HCT116 (cell line): ENCODE measurements at regions not wholly inside any gene's neighbourhood (a gene's known extent, or its start where the extent isn't known, plus 50 kb on each side); places are given as distances from the start of the nearest gene placed in this dataset.

Experiments used
- ATAC-seq: fragments of 200-7000 bp; cut with Tn5 transposase; 2 replicates; pipeline ENCODE4 v1.9.1; 2020; ENCODE audit warnings: mild to moderate bottlenecking, moderate library complexity
- BruUV-seq: library from RNA; stranded (reverse); fragments of 400-500 nt; replicated peaks from 2 replicates; lab custom pipeline; 2021; lab: Mats Ljungman, UMichigan
- CTCF ChIA-PET: fragments of 300-600 bp; sonication (Branson Sonifier 250); formaldehyde crosslinking; loops from one replicate; lab custom pipeline; 2021; ENCODE audit warnings: antibody characterized with exemption; lab: Charles Lee
- POLR2A ChIA-PET: fragments of 300-600, 350-600 bp; sonication (Branson Sonifier 250); formaldehyde crosslinking; loops from one replicate; lab custom pipeline; 2021; ENCODE audit warnings: antibody characterized with exemption; lab: Charles Lee
- RAD21 ChIA-PET, 2 experiments: fragments of 300-600 bp; sonication (Branson Sonifier 250); formaldehyde crosslinking; loops; one replicate each; lab custom pipeline; 2023; ENCODE audit warnings: low total read pairs in 2 of 2; ENCODE audit not compliant: uncharacterized antibody in 2 of 2, unreplicated experiment in 2 of 2, low non-redundant PET in 1 of 2; lab: Charles Lee
- DNase-seq: peaks from one replicate; pipeline ENCODE4 v3.0.0-alpha.2; 2010; ENCODE audit warnings: low read depth, low spot score
- H2AFZ ChIP-seq: fragments of 200-600 bp; shearing (Covaris generic), sonication (generic); 2 replicates; pipeline ENCODE4 v1.6.1; 2017; ENCODE audit warnings: low read depth, mixed run types, mixed read lengths, antibody characterized with exemption, low read length; ENCODE audit not compliant: poor library complexity, severe bottlenecking
- H3K27ac ChIP-seq: 2 replicates; pipeline ENCODE4 v1.5.1; 2012; ENCODE audit warnings: low read depth, low read length
- H3K27me3 ChIP-seq: fragments of 200-600 bp; sonication (generic); 2 replicates; pipeline ENCODE4 v1.6.1; 2016; ENCODE audit warnings: mixed run types, low read length, mixed read lengths; ENCODE audit not compliant: insufficient read depth
- H3K36me3 ChIP-seq, 2 experiments: fragments of 200-500 bp in 1 of 2; fragments of 200-600 bp in 1 of 2; sonication (Bioruptor generic) in 1 of 2; sonication (generic) in 1 of 2; 2 replicates each; pipeline versions ENCODE4 v1.5.1 to v1.6.1; 2014 to 2016; ENCODE audit warnings: low read length in 2 of 2, inconsistent platforms in 1 of 2, mixed read lengths in 1 of 2, mixed run types in 1 of 2; ENCODE audit not compliant: insufficient read depth in 2 of 2, control insufficient read depth in 1 of 2
- H3K4me1 ChIP-seq, 2 experiments: fragments of 200-600 bp in 1 of 2; sonication (generic) in 1 of 2; 2 replicates each; pipeline versions ENCODE4 v1.5.1 to v1.6.1; 2012 to 2017; ENCODE audit warnings: low read length in 2 of 2, inconsistent platforms in 1 of 2, mild to moderate bottlenecking in 1 of 2, mixed read lengths in 1 of 2, mixed run types in 1 of 2, moderate library complexity in 1 of 2; ENCODE audit not compliant: insufficient read depth in 2 of 2, control insufficient read depth in 1 of 2
- H3K4me2 ChIP-seq: fragments of 200-600 bp; sonication (generic); 2 replicates; pipeline ENCODE4 v1.6.1; 2017; ENCODE audit warnings: mixed run types, low read length, mixed read lengths
- H3K4me3 ChIP-seq, 2 experiments: fragments of 200-600 bp in 1 of 2; sonication (generic) in 1 of 2; replicated peaks in 1 of 2; 2 replicates each; pipeline ENCODE4 v1.5.1; 2011 to 2016; ENCODE audit warnings: low read length in 2 of 2, control low read depth in 1 of 2, low read depth in 1 of 2, mild to moderate bottlenecking in 1 of 2, mixed read lengths in 1 of 2, mixed run types in 1 of 2
- H3K79me2 ChIP-seq: fragments of 200-600 bp; sonication (generic); 2 replicates; pipeline ENCODE4 v1.6.1; 2017; ENCODE audit warnings: mild to moderate bottlenecking, mixed run types, low read length, moderate library complexity, mixed read lengths; ENCODE audit not compliant: insufficient read depth
- H3K9ac ChIP-seq: fragments of 200-600 bp; sonication (generic); 2 replicates; pipeline ENCODE4 v1.6.1; 2016; ENCODE audit warnings: low read length, mixed read lengths
- H3K9me2 ChIP-seq: fragments of 200-600 bp; sonication (generic), shearing (Covaris generic); 2 replicates; pipeline ENCODE4 v1.6.1; 2017; ENCODE audit warnings: mixed run types, mild to moderate bottlenecking, moderate library complexity; ENCODE audit not compliant: insufficient read depth
- H3K9me3 ChIP-seq, 2 experiments: fragments of 200-500 bp in 1 of 2; fragments of 200-600 bp in 1 of 2; sonication (Bioruptor generic) in 1 of 2; sonication (generic) in 1 of 2; 2 replicates each; pipeline ENCODE4 v1.6.1; 2014 to 2017; ENCODE audit warnings: low read length in 2 of 2, mixed read lengths in 2 of 2, inconsistent platforms in 1 of 2, low read depth in 1 of 2, mild to moderate bottlenecking in 1 of 2, mixed run types in 1 of 2, moderate library complexity in 1 of 2; ENCODE audit not compliant: control insufficient read depth in 1 of 2, insufficient read depth in 1 of 2
- H4K20me1 ChIP-seq: fragments of 200-600 bp; sonication (generic), shearing (Covaris generic); 2 replicates; pipeline ENCODE4 v1.6.1; 2017; ENCODE audit warnings: mixed run types, mild to moderate bottlenecking, moderate library complexity; ENCODE audit not compliant: insufficient read depth
- EGR1 ChIP-seq: IDR thresholded peaks from 2 replicates; pipeline ENCODE4 v1.6.1; 2012; ENCODE audit warnings: low read depth
- intact Hi-C: fragments of 100-400 bp; cut with micrococcal nuclease; formaldehyde crosslinking; loops from 2 replicates; pipeline ENCODE4 v1.10.0; 2022
- TF ChIP-seq, protein P1 (sequence below): IDR thresholded peaks from 2 replicates; pipeline ENCODE4 v1.6.1; 2012
- TF ChIP-seq, protein P2 (sequence below): IDR thresholded peaks from 2 replicates; pipeline ENCODE4 v1.6.1; 2011; ENCODE audit warnings: mild to moderate bottlenecking, low read length, moderate library complexity; ENCODE audit not compliant: insufficient replicate concordance; ENCODE audit errors: extremely low read depth

DNA sequence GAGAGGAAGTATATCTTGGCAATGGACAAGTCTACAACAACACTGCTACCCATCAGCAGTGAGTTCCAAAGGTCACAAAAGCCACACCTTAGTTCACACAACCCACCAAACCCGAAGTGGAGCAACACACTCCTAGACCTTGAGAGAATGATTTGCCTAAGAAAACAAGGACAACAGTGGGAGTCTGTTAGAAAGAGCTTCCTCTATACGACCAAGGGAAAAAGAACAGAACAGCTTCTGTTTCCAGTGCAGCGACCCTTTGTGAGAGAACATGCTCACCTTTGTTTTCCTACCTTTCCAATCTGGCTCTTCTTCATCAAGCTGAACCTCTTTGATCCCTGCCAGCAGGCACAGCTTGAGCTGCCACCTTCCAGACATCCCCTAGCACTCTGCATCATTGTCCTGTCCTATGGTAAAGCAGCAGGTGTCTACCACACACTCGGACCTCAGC, 56.7 kb upstream of the PALMD start:
- Histone ChIP-seq H3K27ac (no peak overlapping the region), H3K36me3 (no peaks in the 10 kb centered on the region), H3K4me2 (no peak overlapping the region), H3K9me3 (no peaks in the 10 kb centered on the region), H3K4me3 (no peak overlapping the region), H3K9ac (no peak overlapping the region), H3K79me2 (no peaks in the 10 kb centered on the region), H3K27me3 (no peaks in the 10 kb centered on the region), H4K20me1 (no peaks in the 10 kb centered on the region), H3K9me2 (no peaks in the 10 kb centered on the region), H3K4me1 (no peaks in the 10 kb centered on the region), H2AFZ (no peak overlapping the region)
- DNase-seq (no peak), ATAC-seq (no peak)
- ChIA-PET POLR2A (no interaction called here), CTCF (no interaction called here), RAD21 (no interaction called here)
- intact Hi-C loops: no loop called here
- BruUV-seq: no TSS peak
- TF ChIP-seq, protein P1, sequence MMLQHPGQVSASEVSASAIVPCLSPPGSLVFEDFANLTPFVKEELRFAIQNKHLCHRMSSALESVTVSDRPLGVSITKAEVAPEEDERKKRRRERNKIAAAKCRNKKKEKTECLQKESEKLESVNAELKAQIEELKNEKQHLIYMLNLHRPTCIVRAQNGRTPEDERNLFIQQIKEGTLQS: no peak
- TF ChIP-seq EGR1: no peak

DNA sequence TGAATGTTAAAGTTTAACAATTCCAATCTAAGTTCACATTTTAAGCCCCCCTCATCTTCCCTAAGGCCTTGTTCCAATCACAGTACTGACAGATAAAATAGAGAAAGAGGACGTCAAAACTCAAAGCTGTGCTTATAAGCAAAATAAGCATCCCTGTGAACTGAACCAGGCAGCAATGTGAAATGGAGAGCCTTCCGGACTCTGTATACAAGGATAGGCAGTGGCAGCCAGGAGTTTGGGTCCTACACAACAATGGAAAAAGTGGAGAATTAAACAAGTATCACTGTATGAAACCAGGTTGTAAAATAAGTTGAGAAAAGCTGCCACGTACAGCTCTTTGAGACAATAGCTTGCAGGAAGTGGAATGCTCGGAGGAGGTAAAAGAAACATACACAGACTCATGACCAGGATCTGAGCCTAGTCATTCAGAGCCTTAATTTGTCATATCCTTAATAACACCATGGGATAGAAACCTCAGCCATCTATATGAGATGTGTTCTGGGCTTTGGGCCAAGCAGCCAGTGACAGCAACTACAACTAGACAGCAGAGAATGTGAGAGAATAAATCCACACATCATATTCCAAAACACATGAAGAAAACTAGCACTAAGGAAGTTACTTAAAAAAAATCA, 55.2 kb upstream of the PALMD start:
- no peaks in the 10 kb centered on the region for H3K4me1 ChIP-seq
- POLR2A ChIA-PET: no interaction called here
- RAD21 ChIA-PET: no interaction called here
- no peaks in the 10 kb centered on the region for H3K9me2 ChIP-seq
- no peak overlapping the region for H3K27ac ChIP-seq
- intact Hi-C loops: no loop called here
- no peaks in the 10 kb centered on the region for H3K79me2 ChIP-seq
- no peak for DNase-seq
- TF ChIP-seq, protein P2, sequence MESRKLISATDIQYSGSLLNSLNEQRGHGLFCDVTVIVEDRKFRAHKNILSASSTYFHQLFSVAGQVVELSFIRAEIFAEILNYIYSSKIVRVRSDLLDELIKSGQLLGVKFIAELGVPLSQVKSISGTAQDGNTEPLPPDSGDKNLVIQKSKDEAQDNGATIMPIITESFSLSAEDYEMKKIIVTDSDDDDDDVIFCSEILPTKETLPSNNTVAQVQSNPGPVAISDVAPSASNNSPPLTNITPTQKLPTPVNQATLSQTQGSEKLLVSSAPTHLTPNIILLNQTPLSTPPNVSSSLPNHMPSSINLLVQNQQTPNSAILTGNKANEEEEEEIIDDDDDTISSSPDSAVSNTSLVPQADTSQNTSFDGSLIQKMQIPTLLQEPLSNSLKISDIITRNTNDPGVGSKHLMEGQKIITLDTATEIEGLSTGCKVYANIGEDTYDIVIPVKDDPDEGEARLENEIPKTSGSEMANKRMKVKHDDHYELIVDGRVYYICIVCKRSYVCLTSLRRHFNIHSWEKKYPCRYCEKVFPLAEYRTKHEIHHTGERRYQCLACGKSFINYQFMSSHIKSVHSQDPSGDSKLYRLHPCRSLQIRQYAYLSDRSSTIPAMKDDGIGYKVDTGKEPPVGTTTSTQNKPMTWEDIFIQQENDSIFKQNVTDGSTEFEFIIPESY: no peak
- H3K9ac ChIP-seq: no peak overlapping the region
- H3K4me3 ChIP-seq: no peak overlapping the region
- no peaks in the 10 kb centered on the region for H3K9me3 ChIP-seq
- no peaks in the 10 kb centered on the region for H3K27me3 ChIP-seq
- no peaks in the 10 kb centered on the region for H4K20me1 ChIP-seq
- no peak overlapping the region for H3K4me2 ChIP-seq
- no peak for ATAC-seq
- BruUV-seq: no TSS peak
- no peaks in the 10 kb centered on the region for H3K36me3 ChIP-seq
- H2AFZ ChIP-seq: no peak overlapping the region
- CTCF ChIA-PET: no interaction called here
